ENCODE measurements at regions not wholly inside any gene's neighbourhood (a gene's known extent, or its start where the extent isn't known, plus 50 kb on each side); places are given as distances from the start of the nearest gene placed in this dataset.

- TF ChIP-seq CTCF (IDR thresholded peaks at IDR 0.05) (no peak), POLR2A (IDR thresholded peaks at IDR 0.05) (no peak)
These were observed 298.7 kb downstream of the RND3 start for GRCh38 chr2:150188800-150189199.
